AG09309 (cell line): ENCODE measurements at regions not wholly inside any gene's neighbourhood (a gene's known extent, or its start where the extent isn't known, plus 50 kb on each side); places are given as distances from the start of the nearest gene placed in this dataset.

Experiments
- DNase-seq: peaks from one replicate; pipeline ENCODE4 v3.0.0-alpha.2; 2010; ENCODE audit warnings: low read depth
- H3K4me3 ChIP-seq: 2 replicates; pipeline ENCODE4 v1.5.1; 2011; ENCODE audit warnings: mild to moderate bottlenecking, low read depth, low read length, moderate library complexity; ENCODE audit not compliant: control insufficient read depth
- TF ChIP-seq, protein P1 (sequence below): IDR thresholded peaks from 2 replicates; pipeline ENCODE4 v1.5.1; 2011; ENCODE audit warnings: mild to moderate bottlenecking, low read depth, low read length, inconsistent platforms; ENCODE audit not compliant: insufficient read depth, control insufficient read depth; ENCODE audit errors: missing control alignments

- TF ChIP-seq, protein P1, sequence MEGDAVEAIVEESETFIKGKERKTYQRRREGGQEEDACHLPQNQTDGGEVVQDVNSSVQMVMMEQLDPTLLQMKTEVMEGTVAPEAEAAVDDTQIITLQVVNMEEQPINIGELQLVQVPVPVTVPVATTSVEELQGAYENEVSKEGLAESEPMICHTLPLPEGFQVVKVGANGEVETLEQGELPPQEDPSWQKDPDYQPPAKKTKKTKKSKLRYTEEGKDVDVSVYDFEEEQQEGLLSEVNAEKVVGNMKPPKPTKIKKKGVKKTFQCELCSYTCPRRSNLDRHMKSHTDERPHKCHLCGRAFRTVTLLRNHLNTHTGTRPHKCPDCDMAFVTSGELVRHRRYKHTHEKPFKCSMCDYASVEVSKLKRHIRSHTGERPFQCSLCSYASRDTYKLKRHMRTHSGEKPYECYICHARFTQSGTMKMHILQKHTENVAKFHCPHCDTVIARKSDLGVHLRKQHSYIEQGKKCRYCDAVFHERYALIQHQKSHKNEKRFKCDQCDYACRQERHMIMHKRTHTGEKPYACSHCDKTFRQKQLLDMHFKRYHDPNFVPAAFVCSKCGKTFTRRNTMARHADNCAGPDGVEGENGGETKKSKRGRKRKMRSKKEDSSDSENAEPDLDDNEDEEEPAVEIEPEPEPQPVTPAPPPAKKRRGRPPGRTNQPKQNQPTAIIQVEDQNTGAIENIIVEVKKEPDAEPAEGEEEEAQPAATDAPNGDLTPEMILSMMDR, result no peak
- DNase-seq, result no peak
- no peak overlapping the region for H3K4me3 ChIP-seq
Measured at GRCh38 chr2:122239440-122239839, 484.0 kb downstream of the TSN start.

- TF ChIP-seq, protein P1, result no peak
- H3K4me3 ChIP-seq, result no peak overlapping the region
- no peak for DNase-seq
Measured at GRCh38 chr2:122244598-122245229, 489.3 kb downstream of the TSN start.

- DNase-seq, result no peak
- TF ChIP-seq, protein P1, result no peak
- no peak overlapping the region for H3K4me3 ChIP-seq
Measured at GRCh38 chr2:122249673-122250072, 494.2 kb downstream of the TSN start.

DNA sequence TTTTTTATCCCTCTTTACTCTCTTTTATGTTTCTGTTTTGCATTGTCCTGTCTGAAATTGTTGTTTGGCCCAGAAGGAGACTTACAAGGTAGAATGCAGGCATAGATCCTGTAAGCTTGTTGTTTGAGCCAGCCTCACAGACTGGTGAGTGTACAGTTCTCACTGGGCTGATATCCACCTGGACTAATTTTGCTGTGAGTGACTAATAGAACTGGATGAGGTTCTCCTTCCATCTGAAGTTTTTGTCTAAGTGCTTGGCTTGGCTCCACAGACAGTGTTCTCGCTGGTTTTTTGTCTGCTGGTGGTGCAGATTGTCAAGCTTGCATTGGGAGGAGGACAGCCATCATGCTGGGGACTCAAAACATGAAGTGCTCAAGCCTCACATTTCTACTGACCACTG lies 495.7 kb downstream of the TSN start:
- DNase-seq, result no peak
- H3K4me3 ChIP-seq, result no peak overlapping the region
- TF ChIP-seq, protein P1, result no peak

DNA sequence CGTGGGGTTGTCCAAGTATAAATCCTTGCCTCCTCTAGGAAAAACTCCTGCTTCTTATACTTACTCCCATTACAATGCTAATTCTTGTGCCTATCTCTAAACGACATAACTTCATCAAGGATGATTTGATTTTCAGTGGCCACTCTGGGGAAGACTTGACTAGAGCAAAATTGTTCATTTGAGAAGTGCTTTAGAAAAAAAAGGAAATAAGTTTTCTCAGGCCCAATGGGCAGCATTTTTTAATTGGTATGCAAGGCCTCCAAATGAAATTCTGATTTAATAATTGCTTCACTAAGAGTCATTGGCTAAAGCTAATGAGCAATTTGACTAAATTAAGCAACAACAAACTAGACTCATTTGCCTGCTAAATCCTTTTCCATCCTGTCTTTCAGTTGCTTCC lies 496.1 kb downstream of the TSN start:
- DNase-seq, result no peak
- TF ChIP-seq, protein P1, result no peak
- H3K4me3 ChIP-seq, result no peak overlapping the region

DNA sequence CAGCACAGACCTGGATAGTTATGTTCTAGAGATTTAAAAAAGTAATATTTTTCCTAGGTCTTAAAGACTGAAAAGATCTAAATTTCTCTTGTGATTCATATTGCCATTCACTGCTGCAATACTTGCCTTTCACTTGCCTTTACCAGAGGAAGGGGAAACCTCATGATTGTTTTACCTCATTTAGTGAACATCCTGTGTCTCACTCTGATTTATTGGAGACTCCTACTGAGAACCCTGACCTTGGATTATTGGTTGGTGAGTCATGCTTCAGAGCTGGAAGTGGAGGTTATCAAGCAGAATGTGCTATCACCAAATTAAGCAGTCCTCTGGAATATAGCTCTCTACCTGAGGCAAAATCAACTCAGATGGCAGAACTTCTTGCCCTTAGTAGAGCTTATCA lies 500.5 kb downstream of the TSN start:
- TF ChIP-seq, protein P1, result no peak
- H3K4me3 ChIP-seq, result no peak overlapping the region
- no peak for DNase-seq

GRCh38 chr2:122261911-122262310 lies 506.5 kb downstream of the TSN start:
- no peak overlapping the region for H3K4me3 ChIP-seq
- TF ChIP-seq, protein P1, result no peak
- DNase-seq, result no peak
